ENCODE measurements at regions not wholly inside any gene's neighbourhood (a gene's known extent, or its start where the extent isn't known, plus 50 kb on each side); places are given as distances from the start of the nearest gene placed in this dataset.

- TF ChIP-seq CTCF (IDR thresholded peaks at IDR 0.05; ENCODE audit: poor library complexity) (no peak), EZH2 (IDR thresholded peaks at IDR 0.05; ENCODE audit: borderline replicate concordance) (no peak), EZH2phosphoT487 (IDR thresholded peaks at IDR 0.05; ENCODE audit: low read depth, severe bottlenecking, unreplicated experiment) (no peak)
Observed at GRCh38 chr11:79922641-79923040, 481.8 kb upstream of the TENM4 start.
